Adrenal gland (tissue), 5 donors: ENCODE measurements at regions not wholly inside any gene's neighbourhood (a gene's known extent, or its start where the extent isn't known, plus 50 kb on each side); places are given as distances from the start of the nearest gene placed in this dataset.

ENCODE experiments used
- POLR2A ChIP-seq, 2 donors: fragments of 450-650 bp; IDR thresholded peaks; one replicate each; pipeline ENCODE4 v1.6.1; 2017; ENCODE audit warnings: antibody characterized with exemption in 2 of 2, mild to moderate bottlenecking in 2 of 2, moderate library complexity in 1 of 2
- TF ChIP-seq, protein P1 (sequence below), 6 experiments: fragments of 450-650 bp in 4 of 6; fragments of 200-600 bp in 2 of 6; sonication (generic) in 1 of 6; IDR thresholded peaks; 1 replicate in 5 of 6; 2 replicates in 1 of 6; pipeline versions ENCODE4 v1.5.1 to v1.8.0; 2016 to 2021; ENCODE audit warnings: antibody characterized with exemption in 6 of 6, mild to moderate bottlenecking in 2 of 6, moderate library complexity in 1 of 6
- donor health status: DM: no; HTN: no; CAD: no.

DNA sequence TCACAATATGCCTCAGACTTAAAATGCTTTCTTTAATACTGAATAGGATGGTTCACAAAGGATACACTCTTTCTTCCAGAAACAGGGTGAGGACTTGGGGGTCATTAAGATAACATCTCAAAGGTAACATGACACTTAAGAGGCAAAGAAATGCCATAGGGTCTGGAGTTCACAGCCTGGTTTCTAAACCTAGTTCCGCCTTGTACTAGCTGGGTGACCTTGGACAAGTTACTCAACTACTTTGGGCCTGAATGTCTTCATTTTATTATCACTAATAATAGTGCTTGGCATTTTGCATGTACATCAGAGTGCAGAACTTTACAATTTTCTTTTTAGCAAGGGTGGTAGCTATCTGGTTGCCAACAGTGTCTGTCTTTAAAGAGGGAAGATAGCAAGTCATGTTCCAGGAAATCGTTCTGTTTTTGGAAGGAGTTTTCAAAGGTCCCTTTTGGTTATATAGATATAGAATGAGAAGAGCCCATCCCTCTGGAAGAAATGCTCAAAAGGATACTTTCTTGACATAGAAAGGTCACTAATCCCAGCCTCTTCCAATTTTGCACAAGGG lies 257.8 kb downstream of the NUAK1 start:
- TF ChIP-seq, protein P1, sequence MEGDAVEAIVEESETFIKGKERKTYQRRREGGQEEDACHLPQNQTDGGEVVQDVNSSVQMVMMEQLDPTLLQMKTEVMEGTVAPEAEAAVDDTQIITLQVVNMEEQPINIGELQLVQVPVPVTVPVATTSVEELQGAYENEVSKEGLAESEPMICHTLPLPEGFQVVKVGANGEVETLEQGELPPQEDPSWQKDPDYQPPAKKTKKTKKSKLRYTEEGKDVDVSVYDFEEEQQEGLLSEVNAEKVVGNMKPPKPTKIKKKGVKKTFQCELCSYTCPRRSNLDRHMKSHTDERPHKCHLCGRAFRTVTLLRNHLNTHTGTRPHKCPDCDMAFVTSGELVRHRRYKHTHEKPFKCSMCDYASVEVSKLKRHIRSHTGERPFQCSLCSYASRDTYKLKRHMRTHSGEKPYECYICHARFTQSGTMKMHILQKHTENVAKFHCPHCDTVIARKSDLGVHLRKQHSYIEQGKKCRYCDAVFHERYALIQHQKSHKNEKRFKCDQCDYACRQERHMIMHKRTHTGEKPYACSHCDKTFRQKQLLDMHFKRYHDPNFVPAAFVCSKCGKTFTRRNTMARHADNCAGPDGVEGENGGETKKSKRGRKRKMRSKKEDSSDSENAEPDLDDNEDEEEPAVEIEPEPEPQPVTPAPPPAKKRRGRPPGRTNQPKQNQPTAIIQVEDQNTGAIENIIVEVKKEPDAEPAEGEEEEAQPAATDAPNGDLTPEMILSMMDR (IDR thresholded peaks at IDR 0.05) = no peak
- TF ChIP-seq POLR2A (IDR thresholded peaks at IDR 0.05) = no peak
